ENCODE measurements at regions not wholly inside any gene's neighbourhood (a gene's known extent, or its start where the extent isn't known, plus 50 kb on each side); places are given as distances from the start of the nearest gene placed in this dataset.

DNA sequence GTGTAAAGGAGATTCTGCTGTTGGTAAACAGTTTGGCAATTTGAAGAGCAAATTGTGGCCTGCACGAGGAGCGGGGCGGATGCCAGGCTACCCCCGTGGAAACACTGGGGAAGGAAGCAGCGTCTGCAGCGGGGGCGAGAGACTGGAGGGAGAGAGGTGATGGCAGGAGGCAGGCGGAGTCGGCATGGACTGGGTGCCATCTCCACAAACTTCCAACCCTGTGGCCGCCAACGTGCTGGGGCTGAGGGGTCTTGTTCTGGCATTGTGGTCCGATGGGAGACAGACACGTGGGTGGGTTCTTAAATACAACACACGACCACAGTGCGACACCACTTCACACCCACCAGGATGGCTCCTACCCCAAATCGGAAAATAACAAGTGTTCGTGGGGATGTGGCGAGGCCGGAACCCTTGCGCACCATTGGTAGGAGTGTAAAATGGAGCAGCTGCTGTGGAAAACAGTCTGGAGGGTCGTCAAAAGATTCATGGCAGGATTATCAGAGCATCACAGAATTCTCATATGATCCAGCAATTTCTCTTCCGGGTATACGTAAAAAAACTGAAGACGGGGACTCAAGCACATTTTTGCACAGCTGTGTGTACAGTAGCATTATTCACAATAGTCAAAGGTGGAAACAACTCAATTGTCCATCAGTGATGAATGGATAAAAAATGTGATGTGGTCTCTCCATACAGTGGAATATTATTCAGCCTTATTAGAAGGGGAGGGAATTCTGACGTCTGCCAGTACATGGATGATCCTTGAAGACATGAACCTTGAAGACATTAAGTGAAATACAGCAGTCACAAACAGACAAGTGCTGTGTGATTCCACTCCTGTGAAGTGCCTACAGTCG, 82.4 kb upstream of the HPCAL1 start:
- H3K27me3 Mint-ChIP-seq, result peaks cover 9% of the 10 kb centered on the region
- H3K36me3 ChIP-seq (replicated peaks in 1 of 2; ENCODE audit: control extremely low read depth in 1 of 2, control insufficient read depth in 1 of 2, extremely low read depth in 1 of 2, insufficient read depth in 2 of 2, low read length in 1 of 2), result no peaks in the 10 kb centered on the region
- no peak overlapping the region for H3K9ac ChIP-seq (ENCODE audit: low read length)
- intact Hi-C loops (cut with micrococcal nuclease), result no loop called here
- POLR2A ChIA-PET, result no interaction called here
- no peaks in the 10 kb centered on the region for H4K20me1 ChIP-seq (ENCODE audit: control insufficient read depth, insufficient read depth, low read length, poor library complexity, severe bottlenecking)
- H3K4me3 Mint-ChIP-seq, result no peak overlapping the region
- no peaks in the 10 kb centered on the region for H3K9me3 ChIP-seq (ENCODE audit: control extremely low read depth in 1 of 3, control insufficient read depth in 2 of 3, insufficient read depth in 1 of 3, low read length in 2 of 3)
- no peak overlapping the region for H3K27ac Mint-ChIP-seq
- H3K4me3 ChIP-seq (ENCODE audit: control extremely low read depth in 1 of 5, extremely low read depth in 1 of 5, insufficient read depth in 1 of 5, low read depth in 2 of 5, low read length in 4 of 5), result no peak overlapping the region
- DNase-seq, result no peak
- 92% methylated on average over 15 of the region's 26 CpGs for WGBS (ENCODE audit: insufficient coverage)
- no peaks in the 10 kb centered on the region for H3K27me3 ChIP-seq (replicated peaks in 1 of 4; ENCODE audit: control extremely low read depth in 1 of 4, control insufficient read depth in 3 of 4, insufficient read depth in 4 of 4, low read length in 3 of 4)
- H3K4me1 ChIP-seq (ENCODE audit: control insufficient read depth in 2 of 2, insufficient read depth in 2 of 2, low read length in 2 of 2), result no peaks in the 10 kb centered on the region
- H3K9me3 Mint-ChIP-seq (ENCODE audit: insufficient read depth), result no peaks in the 10 kb centered on the region
- H3K4me1 Mint-ChIP-seq, result no peaks in the 10 kb centered on the region
- TF ChIP-seq, protein P1, sequence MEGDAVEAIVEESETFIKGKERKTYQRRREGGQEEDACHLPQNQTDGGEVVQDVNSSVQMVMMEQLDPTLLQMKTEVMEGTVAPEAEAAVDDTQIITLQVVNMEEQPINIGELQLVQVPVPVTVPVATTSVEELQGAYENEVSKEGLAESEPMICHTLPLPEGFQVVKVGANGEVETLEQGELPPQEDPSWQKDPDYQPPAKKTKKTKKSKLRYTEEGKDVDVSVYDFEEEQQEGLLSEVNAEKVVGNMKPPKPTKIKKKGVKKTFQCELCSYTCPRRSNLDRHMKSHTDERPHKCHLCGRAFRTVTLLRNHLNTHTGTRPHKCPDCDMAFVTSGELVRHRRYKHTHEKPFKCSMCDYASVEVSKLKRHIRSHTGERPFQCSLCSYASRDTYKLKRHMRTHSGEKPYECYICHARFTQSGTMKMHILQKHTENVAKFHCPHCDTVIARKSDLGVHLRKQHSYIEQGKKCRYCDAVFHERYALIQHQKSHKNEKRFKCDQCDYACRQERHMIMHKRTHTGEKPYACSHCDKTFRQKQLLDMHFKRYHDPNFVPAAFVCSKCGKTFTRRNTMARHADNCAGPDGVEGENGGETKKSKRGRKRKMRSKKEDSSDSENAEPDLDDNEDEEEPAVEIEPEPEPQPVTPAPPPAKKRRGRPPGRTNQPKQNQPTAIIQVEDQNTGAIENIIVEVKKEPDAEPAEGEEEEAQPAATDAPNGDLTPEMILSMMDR (IDR thresholded peaks at IDR 0.05), result no peak
- no peak for TF ChIP-seq EZH2 (IDR thresholded peaks at IDR 0.05; ENCODE audit: borderline replicate concordance, insufficient read depth, low read depth, low read length, poor library complexity, severe bottlenecking)
- no peaks in the 10 kb centered on the region for H3K79me2 ChIP-seq (ENCODE audit: control insufficient read depth, insufficient read depth, low read length)
- no peak overlapping the region for H3K4me2 ChIP-seq (replicated peaks; ENCODE audit: low read depth, low read length, poor library complexity, severe bottlenecking)
- CTCF ChIA-PET, result no interaction called here
- no peak overlapping the region for H2AFZ ChIP-seq (ENCODE audit: insufficient read depth, low read depth, low read length, poor library complexity, severe bottlenecking)
- ATAC-seq (ENCODE audit: low read depth), result no peak
- H3K27ac ChIP-seq (ENCODE audit: low read length in 2 of 2), result no peak overlapping the region

DNA sequence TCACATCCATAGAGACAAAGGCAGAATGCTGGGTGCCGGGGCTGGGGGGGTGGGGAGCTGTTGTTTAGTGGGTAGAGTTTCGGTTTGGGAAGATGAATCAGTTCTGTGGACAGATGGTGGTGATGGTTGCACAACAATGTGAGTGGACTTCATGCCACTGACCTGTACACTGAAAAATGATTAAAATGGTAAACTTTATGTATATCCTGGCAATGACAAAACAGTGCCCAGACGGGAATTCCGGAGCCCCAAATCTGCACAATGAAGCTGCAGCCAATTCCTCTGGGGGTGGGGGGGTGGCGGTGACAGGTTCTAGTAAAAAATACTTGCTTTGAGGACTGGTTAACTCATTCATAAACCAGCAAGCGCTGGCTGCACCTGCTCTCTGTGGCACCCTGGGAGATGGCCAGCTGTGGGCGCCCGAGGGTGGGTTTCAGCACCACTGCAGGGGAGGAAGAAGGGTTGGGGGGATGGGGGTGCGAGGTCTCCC, 81.8 kb upstream of the HPCAL1 start:
- ATAC-seq (ENCODE audit: low read depth), result no peak
- Histone ChIP-seq H3K27me3 (replicated peaks in 1 of 4; ENCODE audit: control extremely low read depth in 1 of 4, control insufficient read depth in 3 of 4, insufficient read depth in 4 of 4, low read length in 3 of 4) (no peaks in the 10 kb centered on the region), H3K4me1 (ENCODE audit: control insufficient read depth in 2 of 2, insufficient read depth in 2 of 2, low read length in 2 of 2) (no peaks in the 10 kb centered on the region), H2AFZ (ENCODE audit: insufficient read depth, low read depth, low read length, poor library complexity, severe bottlenecking) (no peak overlapping the region), H3K9ac (ENCODE audit: low read length) (no peak overlapping the region), H4K20me1 (ENCODE audit: control insufficient read depth, insufficient read depth, low read length, poor library complexity, severe bottlenecking) (no peaks in the 10 kb centered on the region), H3K27ac (ENCODE audit: low read length in 2 of 2) (no peak overlapping the region), H3K36me3 (replicated peaks in 1 of 2; ENCODE audit: control extremely low read depth in 1 of 2, control insufficient read depth in 1 of 2, extremely low read depth in 1 of 2, insufficient read depth in 2 of 2, low read length in 1 of 2) (no peaks in the 10 kb centered on the region), H3K4me3 (ENCODE audit: control extremely low read depth in 1 of 5, extremely low read depth in 1 of 5, insufficient read depth in 1 of 5, low read depth in 2 of 5, low read length in 4 of 5) (no peak overlapping the region), H3K4me2 (replicated peaks; ENCODE audit: low read depth, low read length, poor library complexity, severe bottlenecking) (no peak overlapping the region), H3K9me3 (ENCODE audit: control extremely low read depth in 1 of 3, control insufficient read depth in 2 of 3, insufficient read depth in 1 of 3, low read length in 2 of 3) (no peaks in the 10 kb centered on the region), H3K79me2 (ENCODE audit: control insufficient read depth, insufficient read depth, low read length) (no peaks in the 10 kb centered on the region)
- ChIA-PET POLR2A (no interaction called here), CTCF (no interaction called here)
- Mint-ChIP-seq H3K4me1 (no peaks in the 10 kb centered on the region), H3K9me3 (ENCODE audit: insufficient read depth) (no peaks in the 10 kb centered on the region), H3K27ac (no peak overlapping the region), H3K4me3 (no peak overlapping the region), H3K27me3 (peaks cover 9% of the 10 kb centered on the region)
- WGBS (ENCODE audit: insufficient coverage), result 81% methylated on average over 8 of the region's 9 CpGs
- DNase-seq, result no peak
- TF ChIP-seq, protein P1 (IDR thresholded peaks at IDR 0.05), result no peak
- TF ChIP-seq EZH2 (IDR thresholded peaks at IDR 0.05; ENCODE audit: borderline replicate concordance, insufficient read depth, low read depth, low read length, poor library complexity, severe bottlenecking), result no peak
- intact Hi-C loops (cut with micrococcal nuclease), result no loop called here

Data from B cell (primary cell).